ENCODE measurements at regions not wholly inside any gene's neighbourhood (a gene's known extent, or its start where the extent isn't known, plus 50 kb on each side); places are given as distances from the start of the nearest gene placed in this dataset.
"Not testable (repeated sequence)": the region's sequence is repeated elsewhere in the genome, so short reads cannot be mapped to it uniquely, and the experiment has no call there.

DNA sequence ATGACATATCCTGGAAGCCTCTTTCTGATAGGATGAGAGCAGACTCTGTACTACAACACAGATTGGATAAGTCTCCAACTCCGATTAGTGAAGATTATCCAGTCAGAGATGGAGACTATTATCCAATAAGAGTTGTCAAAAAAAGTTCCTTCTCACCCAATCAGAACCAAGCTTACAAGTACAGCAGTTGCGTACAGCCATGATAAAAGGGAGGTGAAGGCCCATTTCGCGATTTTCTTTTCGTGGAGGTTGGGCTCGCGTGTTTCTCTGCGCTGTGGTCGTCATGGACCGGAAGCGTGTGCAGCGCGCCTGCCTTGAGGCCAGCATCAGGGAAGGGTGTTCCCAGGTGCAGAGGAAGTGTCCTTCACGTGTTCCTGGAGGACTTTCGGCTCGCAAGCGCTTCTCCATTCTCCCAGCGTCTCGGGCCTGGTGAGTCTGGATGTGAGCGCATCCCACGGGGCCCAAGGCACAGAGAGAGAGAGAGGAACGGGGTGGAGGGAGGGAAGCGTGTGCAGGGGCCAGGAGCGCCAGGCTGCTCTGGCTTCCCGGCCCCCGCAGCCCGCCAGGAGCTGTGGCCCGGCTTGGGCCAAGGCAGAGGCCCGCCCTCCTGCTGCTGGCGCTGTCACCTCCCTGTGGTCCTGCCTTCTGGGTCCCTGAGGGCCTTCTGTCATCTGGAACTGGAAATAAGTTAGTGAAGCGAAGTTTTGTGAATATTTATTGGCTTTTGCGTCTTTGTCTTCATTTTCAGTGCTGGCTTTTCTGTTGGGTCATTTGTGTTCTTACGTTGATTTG is 53.9 kb downstream of the CDRT15L2 start:
- H3K4me3 ChIP-seq (ENCODE audit: low read depth, low read length); DNase-seq (ENCODE audit: low read depth): not testable (repeated sequence)

DNA sequence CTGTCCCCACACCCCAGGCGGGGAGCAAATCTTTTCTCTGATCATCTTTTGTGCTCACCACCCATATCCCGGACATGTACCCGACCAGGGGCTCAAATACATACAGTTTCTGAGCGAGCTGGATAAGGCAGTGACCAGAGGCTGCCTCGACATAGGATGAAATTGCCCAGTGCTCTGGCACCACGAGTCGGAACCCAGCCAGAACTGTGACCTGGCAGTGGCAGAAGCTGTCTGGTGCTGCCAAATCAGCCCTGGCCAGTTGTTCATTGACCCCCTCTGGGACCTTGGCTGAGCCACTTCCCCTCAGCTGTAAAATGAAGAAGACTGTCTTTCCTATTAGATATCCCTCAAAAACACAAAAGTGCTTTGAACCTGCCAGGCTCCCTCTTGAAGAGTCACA is 60.6 kb downstream of the CDRT15L2 start:
- not testable (repeated sequence) for DNase-seq (ENCODE audit: low read depth); H3K4me3 ChIP-seq (ENCODE audit: low read depth, low read length)

DNA sequence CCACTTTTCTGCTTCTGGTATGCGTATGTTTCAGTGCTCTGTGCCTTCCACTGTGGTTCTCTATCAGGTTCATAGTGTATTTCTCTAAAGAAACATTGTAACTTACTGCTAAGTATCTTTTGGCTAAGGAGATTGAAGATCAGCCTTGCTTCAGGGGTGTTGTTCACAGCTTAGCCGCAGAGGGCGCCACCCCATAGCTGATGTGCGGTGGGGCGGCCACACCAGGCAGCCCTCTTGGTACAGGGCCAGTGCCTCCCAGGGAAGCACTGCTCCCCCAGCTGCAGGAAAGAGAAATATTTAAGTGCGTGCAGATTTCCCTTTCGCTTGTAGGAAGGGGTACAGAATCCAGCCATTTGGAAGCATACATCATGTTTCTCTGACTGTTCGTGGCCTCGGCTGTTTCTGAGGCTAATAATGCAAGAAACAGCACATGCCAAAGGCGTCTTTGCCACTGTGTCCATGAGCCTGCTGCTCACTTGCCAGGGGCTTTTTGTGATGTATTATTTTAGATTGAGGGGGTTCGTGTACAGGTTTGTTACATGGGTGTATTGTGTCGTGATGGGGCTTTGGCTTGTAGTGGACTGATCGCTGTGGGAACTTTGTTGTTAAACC is 67.2 kb downstream of the CDRT15L2 start:
- H3K4me3 ChIP-seq (ENCODE audit: low read depth, low read length): not testable (repeated sequence)
- peak; percentile 13 for DNase-seq (ENCODE audit: low read depth)
- TF ChIP-seq, protein P1, sequence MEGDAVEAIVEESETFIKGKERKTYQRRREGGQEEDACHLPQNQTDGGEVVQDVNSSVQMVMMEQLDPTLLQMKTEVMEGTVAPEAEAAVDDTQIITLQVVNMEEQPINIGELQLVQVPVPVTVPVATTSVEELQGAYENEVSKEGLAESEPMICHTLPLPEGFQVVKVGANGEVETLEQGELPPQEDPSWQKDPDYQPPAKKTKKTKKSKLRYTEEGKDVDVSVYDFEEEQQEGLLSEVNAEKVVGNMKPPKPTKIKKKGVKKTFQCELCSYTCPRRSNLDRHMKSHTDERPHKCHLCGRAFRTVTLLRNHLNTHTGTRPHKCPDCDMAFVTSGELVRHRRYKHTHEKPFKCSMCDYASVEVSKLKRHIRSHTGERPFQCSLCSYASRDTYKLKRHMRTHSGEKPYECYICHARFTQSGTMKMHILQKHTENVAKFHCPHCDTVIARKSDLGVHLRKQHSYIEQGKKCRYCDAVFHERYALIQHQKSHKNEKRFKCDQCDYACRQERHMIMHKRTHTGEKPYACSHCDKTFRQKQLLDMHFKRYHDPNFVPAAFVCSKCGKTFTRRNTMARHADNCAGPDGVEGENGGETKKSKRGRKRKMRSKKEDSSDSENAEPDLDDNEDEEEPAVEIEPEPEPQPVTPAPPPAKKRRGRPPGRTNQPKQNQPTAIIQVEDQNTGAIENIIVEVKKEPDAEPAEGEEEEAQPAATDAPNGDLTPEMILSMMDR (conservative IDR thresholded peaks at IDR 0.05; ENCODE audit: low read depth, low read length): peak; percentile 49

DNA sequence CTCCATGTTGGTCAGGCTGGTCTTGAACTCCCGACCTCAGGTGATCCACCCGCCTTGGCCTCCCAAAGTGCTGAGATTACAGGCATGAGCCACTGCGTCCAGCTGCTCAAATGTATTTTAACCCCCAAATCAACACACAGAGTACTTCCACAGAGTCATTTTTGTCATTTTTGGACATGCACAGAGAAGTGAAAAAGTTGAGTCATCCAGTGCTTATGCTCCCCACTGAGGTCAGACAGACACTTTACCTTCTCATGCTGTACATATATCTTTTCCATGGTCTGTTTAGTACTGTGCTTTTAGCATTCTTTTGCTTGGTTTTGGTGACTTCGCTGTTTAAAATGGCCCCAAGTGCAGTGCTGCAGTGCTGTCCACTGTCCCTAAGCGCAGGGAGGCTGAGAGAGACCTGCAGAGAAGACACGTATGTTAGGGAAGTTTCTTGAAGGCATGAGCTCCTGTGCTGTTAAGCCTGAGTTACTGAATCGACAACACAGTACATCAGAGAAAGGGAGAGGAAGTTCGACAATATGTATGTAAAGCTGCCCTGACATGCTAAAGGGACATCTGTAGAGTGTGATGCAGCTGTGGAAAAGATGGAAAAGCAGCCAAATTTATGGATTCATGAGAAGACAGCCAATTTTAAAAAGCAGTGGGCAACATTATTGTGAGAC is 69.7 kb downstream of the CDRT15L2 start:
- not testable (repeated sequence) for DNase-seq (ENCODE audit: low read depth); H3K4me3 ChIP-seq (ENCODE audit: low read depth, low read length)

DNA sequence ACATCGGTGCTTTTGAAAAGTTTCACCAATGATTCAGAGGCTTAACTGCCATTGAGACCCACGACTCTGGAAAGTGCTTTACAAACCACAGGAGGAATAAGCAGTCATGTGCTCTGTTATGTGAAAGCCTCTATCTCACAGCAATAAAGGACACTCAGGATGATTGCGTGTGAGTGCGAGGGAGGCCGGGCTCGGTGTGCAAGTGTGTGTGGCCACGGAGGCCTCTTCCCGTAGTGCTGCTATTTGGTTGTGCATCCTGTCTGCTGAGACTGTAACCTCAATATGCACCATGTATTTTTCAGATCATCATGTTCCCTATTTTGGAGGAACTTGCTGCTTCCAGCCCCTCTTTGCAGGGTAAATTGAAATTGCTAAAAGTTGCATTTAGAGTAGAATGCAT is 71.5 kb downstream of the CDRT15L2 start:
- H3K4me3 ChIP-seq (ENCODE audit: low read depth, low read length); DNase-seq (ENCODE audit: low read depth): not testable (repeated sequence)

DNA sequence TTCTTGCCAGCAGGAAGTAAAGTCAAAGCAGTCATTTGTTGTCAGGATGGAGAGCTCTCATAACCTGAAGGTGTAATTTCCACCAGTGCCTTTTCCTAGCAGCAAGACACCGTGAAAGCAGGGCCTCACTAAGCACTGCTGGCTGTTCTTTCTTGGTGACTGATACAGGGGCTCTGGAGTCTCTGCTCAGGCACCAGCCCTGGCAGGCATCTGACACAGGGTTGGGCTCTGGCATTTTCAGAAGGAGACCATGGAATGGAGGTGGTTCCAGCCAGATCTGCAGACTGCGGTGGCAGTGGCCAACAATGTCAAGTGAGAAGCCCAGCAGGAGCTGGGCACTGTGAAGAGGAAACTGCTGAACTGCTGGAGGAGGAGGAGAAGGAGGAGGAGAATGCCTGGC is 72.2 kb downstream of the CDRT15L2 start:
- H3K4me3 ChIP-seq (ENCODE audit: low read depth, low read length); DNase-seq (ENCODE audit: low read depth): not testable (repeated sequence)

DNA sequence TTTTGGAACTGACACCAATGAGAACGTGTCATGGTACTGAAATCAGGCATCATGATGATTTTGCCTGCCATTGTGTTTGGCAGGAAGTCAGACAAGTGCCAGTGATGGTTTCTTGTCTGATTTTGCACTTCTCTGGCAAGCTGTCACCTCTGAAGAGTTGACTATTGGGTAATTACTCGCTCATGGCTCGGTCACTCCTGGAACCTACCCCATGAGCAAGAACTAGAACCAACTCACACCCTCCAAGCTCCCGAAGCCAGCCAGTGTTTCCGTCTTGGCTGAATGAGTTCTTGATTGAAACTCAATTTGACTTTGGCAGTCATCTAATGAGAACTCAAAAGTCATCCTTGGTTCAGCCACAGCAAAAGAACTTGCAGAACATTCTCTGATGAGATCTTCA is 73.9 kb downstream of the CDRT15L2 start:
- DNase-seq (ENCODE audit: low read depth); H3K4me3 ChIP-seq (ENCODE audit: low read depth, low read length): not testable (repeated sequence)

DNA sequence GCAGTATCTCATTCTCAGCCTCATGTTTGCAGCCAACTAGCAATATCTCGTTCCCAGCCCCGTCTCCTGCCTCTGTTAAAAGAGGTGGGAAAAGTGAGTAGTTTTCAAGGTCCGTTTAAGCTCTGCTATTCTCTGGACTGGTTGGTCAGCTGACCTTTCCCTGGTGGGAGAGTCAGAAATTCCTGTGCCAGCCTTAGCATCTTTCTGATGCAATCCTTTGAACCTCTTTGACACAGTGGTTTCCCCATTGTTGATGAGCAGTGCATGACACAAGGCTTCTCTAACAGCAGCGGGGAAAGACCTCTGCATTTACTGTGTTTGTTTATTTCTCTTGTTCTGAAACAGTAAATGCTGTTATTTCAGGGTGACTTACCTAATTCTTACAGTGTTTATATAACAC is 74.6 kb downstream of the CDRT15L2 start:
- peak; percentile 44 for DNase-seq (ENCODE audit: low read depth)

DNA sequence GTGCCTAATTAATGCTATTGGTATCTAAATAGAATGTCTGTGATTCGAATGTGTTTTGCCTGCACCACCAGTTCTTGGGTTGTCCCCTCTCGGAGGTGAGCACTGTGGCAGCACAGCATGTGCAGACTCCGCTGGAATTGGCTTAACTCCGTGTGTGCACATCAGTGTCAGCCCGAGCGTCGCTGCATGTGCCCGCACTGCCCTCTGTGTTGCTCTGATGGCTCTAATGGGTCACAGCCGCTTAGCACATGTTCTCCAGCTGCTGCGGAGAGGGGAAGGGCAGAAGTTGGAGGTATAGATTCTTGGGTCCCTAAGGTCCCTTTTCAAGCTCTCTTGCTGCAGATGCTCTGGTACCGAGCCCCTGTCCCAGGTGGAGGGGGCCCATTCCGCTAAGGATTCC is 75.1 kb downstream of the CDRT15L2 start:
- not testable (repeated sequence) for H3K4me3 ChIP-seq (ENCODE audit: low read depth, low read length); DNase-seq (ENCODE audit: low read depth)

More for the DNA sequence above, 74.6 kb downstream of the CDRT15L2 start:
- H3K4me3 ChIP-seq (ENCODE audit: low read depth, low read length): not testable (repeated sequence)

DNA sequence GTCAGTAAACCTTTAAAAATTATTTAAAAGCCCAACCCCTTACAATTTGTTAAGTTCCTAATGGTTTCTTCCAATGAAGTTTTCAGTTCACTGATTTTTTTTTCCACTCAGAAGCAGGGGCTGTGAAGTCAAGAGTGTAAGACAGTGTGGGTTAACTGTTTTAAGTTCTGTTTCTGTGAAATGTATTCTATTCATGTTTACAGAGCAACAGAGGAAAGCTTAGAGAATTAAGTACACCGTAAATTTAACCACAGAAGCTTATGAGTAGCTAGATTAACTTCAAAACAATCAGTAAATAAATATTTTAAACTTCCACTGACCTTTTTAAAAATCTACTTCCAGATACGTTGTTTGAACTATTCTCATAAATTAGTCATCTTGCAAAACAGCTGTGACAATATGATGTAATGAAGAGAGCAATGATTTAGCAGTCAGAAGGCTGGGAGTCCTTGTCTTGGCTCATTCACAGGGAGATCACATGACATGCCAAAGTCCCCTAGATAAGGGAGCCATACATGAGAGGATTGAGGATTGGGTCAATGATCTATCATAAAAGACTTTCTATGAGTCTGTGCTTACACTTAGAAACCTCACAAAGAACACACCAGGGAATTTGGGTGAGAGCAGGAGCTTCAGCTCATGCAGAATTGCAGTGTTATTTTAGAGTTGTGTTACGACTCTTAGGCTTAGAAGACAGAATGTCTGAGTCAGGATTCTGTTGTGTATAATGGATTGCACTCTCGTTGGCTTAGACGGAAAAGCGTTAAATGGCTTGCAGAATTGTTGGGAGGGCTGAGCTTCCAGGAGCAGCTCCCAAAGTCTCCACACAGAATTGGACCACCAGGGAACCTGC is 85.8 kb downstream of the CDRT15L2 start:
- H3K4me3 ChIP-seq (ENCODE audit: low read depth, low read length): not testable (repeated sequence)

DNA sequence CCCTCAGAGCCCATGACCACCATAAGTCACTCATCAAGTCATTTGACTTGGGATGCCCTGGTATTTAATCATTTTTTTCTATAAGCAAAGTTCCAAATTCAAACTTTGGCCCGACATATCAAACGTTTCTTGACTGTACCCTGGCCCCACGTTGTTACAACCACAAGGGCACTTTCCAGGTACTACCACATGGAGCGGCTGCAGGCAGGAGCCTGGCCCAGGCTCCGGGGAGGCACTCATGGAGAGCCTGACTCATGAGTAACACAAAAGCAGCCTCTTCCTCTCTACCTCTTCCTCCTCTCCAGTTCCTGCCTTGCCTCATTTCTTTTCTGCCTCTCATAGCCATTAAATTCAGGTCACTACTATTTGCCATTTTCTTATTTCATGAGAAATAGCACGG is 87.2 kb downstream of the CDRT15L2 start:
- DNase-seq (ENCODE audit: low read depth): not testable (repeated sequence)

More for the DNA sequence above, 85.8 kb downstream of the CDRT15L2 start:
- peak; percentile 27 for DNase-seq (ENCODE audit: low read depth)

DNA sequence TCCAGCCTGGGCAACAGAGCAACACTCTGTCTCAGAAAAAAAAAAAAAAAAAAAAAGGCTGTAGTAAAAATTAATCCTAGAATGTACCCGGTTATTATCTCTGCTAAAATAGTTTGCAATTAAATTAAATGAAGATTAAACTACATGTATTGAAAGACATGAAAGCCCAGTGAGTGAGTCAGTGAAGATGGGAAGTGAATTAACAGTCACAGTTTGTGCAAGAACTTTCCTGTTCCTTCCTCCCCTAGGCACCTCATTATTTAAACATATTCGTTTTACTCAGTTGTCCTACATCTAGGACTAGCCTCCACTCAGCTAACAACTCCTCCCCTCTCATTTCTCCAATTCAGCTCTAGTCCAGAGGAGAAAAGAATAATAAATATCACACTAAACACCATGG is 88.2 kb downstream of the CDRT15L2 start:
- not testable (repeated sequence) for H3K4me3 ChIP-seq (ENCODE audit: low read depth, low read length); DNase-seq (ENCODE audit: low read depth)

More for the DNA sequence above, 87.2 kb downstream of the CDRT15L2 start:
- not testable (repeated sequence) for H3K4me3 ChIP-seq (ENCODE audit: low read depth, low read length)

DNA sequence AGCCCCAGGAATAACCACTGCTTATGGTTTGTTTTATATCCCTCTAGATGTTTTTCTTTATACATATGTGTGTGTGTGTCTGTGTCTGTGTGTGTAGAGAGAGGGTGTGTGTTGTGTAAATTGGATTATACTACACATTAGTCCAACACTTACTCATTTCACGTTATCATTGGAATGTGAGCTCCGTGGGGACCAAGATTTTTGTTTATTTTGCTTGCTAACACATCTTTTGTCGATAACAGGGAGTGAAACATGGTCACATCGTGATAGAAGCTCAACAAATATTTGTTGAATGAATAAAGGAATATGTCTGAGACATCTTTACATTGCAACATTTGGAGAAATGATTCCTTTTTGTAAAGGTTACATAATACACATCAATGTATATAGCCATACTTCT is 88.8 kb downstream of the CDRT15L2 start:
- DNase-seq (ENCODE audit: low read depth): peak; percentile 8
- not testable (repeated sequence) for H3K4me3 ChIP-seq (ENCODE audit: low read depth, low read length)

DNA sequence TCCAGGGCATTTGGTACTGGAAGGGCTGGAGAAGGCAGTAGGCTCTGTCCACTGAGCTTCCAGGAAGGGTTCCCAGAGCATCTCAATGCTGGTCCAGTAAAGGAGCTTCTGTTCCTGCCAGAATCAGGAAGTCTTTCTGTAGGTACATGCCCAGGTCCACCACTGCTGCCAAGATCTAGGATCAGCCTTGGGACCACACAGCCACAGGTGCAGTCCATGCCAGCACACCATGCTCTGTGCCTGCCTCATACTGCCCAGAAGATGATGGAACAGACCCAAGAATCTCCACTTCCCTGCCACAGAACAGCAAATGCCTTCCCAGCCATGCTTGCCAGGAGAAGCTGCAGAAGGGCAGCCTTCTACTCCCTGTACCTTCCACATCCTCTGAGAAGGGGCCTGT is 89.3 kb downstream of the CDRT15L2 start:
- H3K4me3 ChIP-seq (ENCODE audit: low read depth, low read length); DNase-seq (ENCODE audit: low read depth): not testable (repeated sequence)

DNA sequence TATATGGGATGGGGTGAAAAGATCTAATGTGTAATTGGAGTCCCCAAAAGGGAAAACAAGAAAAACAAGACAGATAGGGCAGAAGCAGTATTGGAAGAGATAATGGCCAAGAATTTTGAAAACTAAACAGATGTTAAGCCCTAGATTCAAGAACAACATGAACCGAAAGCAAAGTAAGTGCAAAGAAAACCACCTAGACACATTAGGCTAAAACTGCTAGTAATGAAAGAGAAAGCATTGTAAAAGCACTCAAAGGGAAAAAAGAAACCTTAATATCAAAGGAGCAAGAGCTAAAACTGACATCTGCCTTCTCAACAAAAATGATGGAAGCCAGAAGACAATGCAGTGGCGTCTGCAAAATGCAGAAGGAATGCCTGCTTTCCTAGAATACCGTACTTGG is 91.0 kb downstream of the CDRT15L2 start:
- H3K4me3 ChIP-seq (ENCODE audit: low read depth, low read length); DNase-seq (ENCODE audit: low read depth): not testable (repeated sequence)

DNA sequence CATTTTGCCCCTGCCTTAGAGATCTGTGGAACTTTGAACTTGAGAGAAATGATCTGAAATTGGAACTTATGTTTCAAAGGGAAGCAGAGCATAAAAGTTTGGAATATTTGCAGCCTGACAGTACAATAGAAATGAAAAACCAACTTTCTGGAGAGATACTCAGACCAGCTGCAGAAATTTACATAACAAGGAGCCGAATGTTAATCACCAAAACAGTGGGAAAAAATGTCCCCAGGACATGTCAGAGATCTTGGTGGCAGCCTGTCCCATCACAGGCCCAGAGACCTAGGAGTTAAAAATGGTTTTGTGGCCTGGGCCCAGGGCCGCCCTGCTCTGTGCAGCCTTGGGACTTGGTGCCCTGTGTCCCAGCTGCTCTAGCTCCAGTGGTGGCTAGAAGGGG is 94.8 kb downstream of the CDRT15L2 start:
- H3K4me3 ChIP-seq (ENCODE audit: low read depth, low read length); DNase-seq (ENCODE audit: low read depth): not testable (repeated sequence)

DNA sequence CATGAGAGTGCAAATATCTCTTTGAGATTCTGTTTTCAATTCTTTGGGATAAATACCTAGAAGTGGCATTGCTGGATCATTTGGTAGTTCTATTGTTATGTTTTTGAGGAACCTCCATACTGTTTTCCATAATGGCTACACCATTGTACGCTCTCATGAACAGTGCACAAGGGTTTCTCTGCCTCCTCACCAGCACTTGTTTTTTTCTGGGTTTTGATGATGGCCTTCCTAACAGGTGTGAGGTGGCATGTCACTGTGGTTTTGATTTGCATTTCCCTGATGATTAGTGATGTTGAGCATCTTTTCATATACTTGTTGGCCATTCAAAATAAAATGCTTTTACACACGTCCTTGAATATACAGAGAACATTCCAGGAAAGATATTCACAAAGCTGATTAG is 96.2 kb downstream of the CDRT15L2 start:
- DNase-seq (ENCODE audit: low read depth): not testable (repeated sequence)

DNA sequence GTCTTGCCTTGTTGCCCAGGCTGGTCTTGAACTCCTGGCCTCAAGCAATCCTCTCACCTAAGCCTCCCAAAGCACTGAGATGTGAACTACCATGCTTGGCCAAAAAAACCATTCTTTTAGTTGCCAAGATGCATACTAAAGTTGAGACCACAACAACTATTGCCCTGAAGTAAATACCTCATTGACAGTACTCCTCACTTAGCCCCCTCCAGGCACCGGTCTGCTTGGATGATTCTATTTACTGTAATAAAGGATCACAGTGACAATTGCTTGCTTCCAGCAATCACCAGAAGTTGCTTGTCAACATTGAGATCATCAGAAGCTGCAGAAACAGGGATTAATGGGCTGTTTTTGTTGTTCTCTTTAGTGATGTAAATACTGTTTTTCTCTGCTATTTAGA is 97.1 kb downstream of the CDRT15L2 start:
- H3K4me3 ChIP-seq (ENCODE audit: low read depth, low read length); DNase-seq (ENCODE audit: low read depth): not testable (repeated sequence)

More for the DNA sequence above, 96.2 kb downstream of the CDRT15L2 start:
- H3K4me3 ChIP-seq (ENCODE audit: low read depth, low read length): not testable (repeated sequence)

All from choroid plexus epithelial cell (primary cell).